Neutrophil (primary cell): ENCODE measurements at regions not wholly inside any gene's neighbourhood (a gene's known extent, or its start where the extent isn't known, plus 50 kb on each side); places are given as distances from the start of the nearest gene placed in this dataset.

Source experiments
- H3K27ac ChIP-seq: fragments of 200-600 bp; sonication (generic); 2 replicates; pipeline ENCODE4 v1.5.1; 2016; ENCODE audit warnings: mild to moderate bottlenecking, moderate library complexity
- H3K27me3 ChIP-seq: fragments of 200-600 bp; sonication (generic); 2 replicates; pipeline ENCODE4 v1.6.0; 2016; ENCODE audit warnings: mild to moderate bottlenecking
- H3K36me3 ChIP-seq: fragments of 200-600 bp; sonication (generic); 2 replicates; pipeline ENCODE4 v1.5.1; 2017
- H3K4me1 ChIP-seq, 2 experiments: fragments of 200-600 bp in 1 of 2; sonication (generic) in 1 of 2; 1 replicate in 1 of 2; 2 replicates in 1 of 2; pipeline versions ENCODE4 v1.5.1 to v1.6.1; 2013 to 2016; ENCODE audit warnings: low read depth in 1 of 2, low read length in 1 of 2, mild to moderate bottlenecking in 1 of 2, moderate library complexity in 1 of 2; ENCODE audit not compliant: control insufficient read depth in 1 of 2, insufficient read depth in 1 of 2
- H3K4me3 ChIP-seq, 2 experiments: fragments of 200-600 bp in 1 of 2; sonication (generic) in 1 of 2; 1 replicate in 1 of 2; 2 replicates in 1 of 2; pipeline ENCODE4 v1.5.1; 2013 to 2016; ENCODE audit warnings: low read depth in 1 of 2, low read length in 1 of 2, mild to moderate bottlenecking in 1 of 2, moderate library complexity in 1 of 2
- H3K9me3 ChIP-seq: fragments of 200-600 bp; sonication (generic); 2 replicates; pipeline ENCODE4 v1.5.1; 2016
- CTCF ChIP-seq: fragments of 200-600 bp; sonication (generic); IDR thresholded peaks from 2 replicates; pipeline ENCODE4 v1.5.1; 2016; ENCODE audit warnings: antibody characterized with exemption

- Histone ChIP-seq H3K4me1 (no peaks in the 10 kb centered on the region), H3K9me3 (no peaks in the 10 kb centered on the region), H3K27me3 (no peaks in the 10 kb centered on the region), H3K27ac (no peak overlapping the region), H3K4me3 (no peak overlapping the region), H3K36me3 (no peaks in the 10 kb centered on the region)
- TF ChIP-seq CTCF = no peak
These were observed 152.6 kb upstream of the PMFBP1 start for GRCh38 chr16:72324578-72324977.

GRCh38 chr16:72317446-72317845 lies 145.5 kb upstream of the PMFBP1 start:
- H3K27me3 ChIP-seq = no peaks in the 10 kb centered on the region
- no peaks in the 10 kb centered on the region for H3K4me1 ChIP-seq
- H3K36me3 ChIP-seq = no peaks in the 10 kb centered on the region
- H3K27ac ChIP-seq = no peak overlapping the region
- no peak overlapping the region for H3K4me3 ChIP-seq
- TF ChIP-seq CTCF = no peak
- no peaks in the 10 kb centered on the region for H3K9me3 ChIP-seq

GRCh38 chr16:72313903-72314302 lies 141.9 kb upstream of the PMFBP1 start:
- no peaks in the 10 kb centered on the region for H3K9me3 ChIP-seq
- H3K4me3 ChIP-seq = no peak overlapping the region
- no peaks in the 10 kb centered on the region for H3K4me1 ChIP-seq
- H3K36me3 ChIP-seq = no peaks in the 10 kb centered on the region
- H3K27ac ChIP-seq = no peak overlapping the region
- no peaks in the 10 kb centered on the region for H3K27me3 ChIP-seq
- no peak for TF ChIP-seq CTCF

GRCh38 chr16:72312828-72313227 lies 140.9 kb upstream of the PMFBP1 start:
- no peak overlapping the region for H3K27ac ChIP-seq
- TF ChIP-seq CTCF = no peak
- H3K27me3 ChIP-seq = no peaks in the 10 kb centered on the region
- no peaks in the 10 kb centered on the region for H3K36me3 ChIP-seq
- no peaks in the 10 kb centered on the region for H3K9me3 ChIP-seq
- H3K4me3 ChIP-seq = no peak overlapping the region
- H3K4me1 ChIP-seq = no peaks in the 10 kb centered on the region

GRCh38 chr16:72311426-72311825 lies 139.5 kb upstream of the PMFBP1 start:
- no peak overlapping the region for H3K27ac ChIP-seq
- no peaks in the 10 kb centered on the region for H3K27me3 ChIP-seq
- no peak for TF ChIP-seq CTCF
- H3K4me1 ChIP-seq = no peaks in the 10 kb centered on the region
- no peaks in the 10 kb centered on the region for H3K9me3 ChIP-seq
- no peaks in the 10 kb centered on the region for H3K36me3 ChIP-seq
- no peak overlapping the region for H3K4me3 ChIP-seq

- Histone ChIP-seq H3K36me3 (no peaks in the 10 kb centered on the region), H3K27ac (no peak overlapping the region), H3K4me1 (no peaks in the 10 kb centered on the region), H3K27me3 (no peaks in the 10 kb centered on the region), H3K4me3 (no peak overlapping the region), H3K9me3 (no peaks in the 10 kb centered on the region)
- no peak for TF ChIP-seq CTCF
These were observed 137.0 kb upstream of the PMFBP1 start for GRCh38 chr16:72309001-72309400.
